Peyer's patch (tissue), 4 donors: ENCODE measurements at regions not wholly inside any gene's neighbourhood (a gene's known extent, or its start where the extent isn't known, plus 50 kb on each side); places are given as distances from the start of the nearest gene placed in this dataset.

ENCODE experiments used
- DNase-seq, 3 donors: peaks; one replicate each; pipeline ENCODE4 v3.0.0-alpha.2; 2017 to 2019
- H3K27ac ChIP-seq, 4 donors: fragments of 200-600 bp; sonication (generic); one replicate each; pipeline ENCODE4 v1.5.1; 2016 to 2019
- H3K27me3 ChIP-seq, 2 donors: fragments of 200-600 bp; sonication (generic); one replicate each; pipeline ENCODE4 v1.5.1; 2019
- H3K36me3 ChIP-seq, 3 donors: fragments of 200-600 bp; sonication (generic); one replicate each; pipeline ENCODE4 v1.5.1; 2016 to 2019
- H3K4me1 ChIP-seq, 4 donors: fragments of 200-600 bp; sonication (generic); one replicate each; pipeline ENCODE4 v1.5.1; 2016 to 2019
- H3K4me3 ChIP-seq, 4 donors: fragments of 200-600 bp; sonication (generic); 1 replicate in 3 of 4; 2 replicates in 1 of 4; pipeline ENCODE4 v1.5.1; 2016 to 2019; ENCODE audit warnings: mild to moderate bottlenecking in 1 of 4
- H3K9me3 ChIP-seq, 4 donors: fragments of 200-600 bp; sonication (generic); one replicate each; pipeline ENCODE4 v1.5.1; 2016 to 2019; ENCODE audit warnings: mild to moderate bottlenecking in 1 of 4
- CTCF ChIP-seq, 6 experiments: fragments of 450-650 bp in 4 of 6; fragments of 200-600 bp in 2 of 6; sonication (generic) in 1 of 6; IDR thresholded peaks; one replicate each; pipeline ENCODE4 v1.5.1; 2017 to 2019; ENCODE audit warnings: antibody characterized with exemption in 6 of 6, mild to moderate bottlenecking in 3 of 6, moderate library complexity in 1 of 6
- POLR2A ChIP-seq, 2 donors: fragments of 450-650 bp; IDR thresholded peaks; one replicate each; pipeline ENCODE4 v1.5.1; 2017; ENCODE audit warnings: antibody characterized with exemption in 2 of 2, mild to moderate bottlenecking in 2 of 2, moderate library complexity in 2 of 2

DNA sequence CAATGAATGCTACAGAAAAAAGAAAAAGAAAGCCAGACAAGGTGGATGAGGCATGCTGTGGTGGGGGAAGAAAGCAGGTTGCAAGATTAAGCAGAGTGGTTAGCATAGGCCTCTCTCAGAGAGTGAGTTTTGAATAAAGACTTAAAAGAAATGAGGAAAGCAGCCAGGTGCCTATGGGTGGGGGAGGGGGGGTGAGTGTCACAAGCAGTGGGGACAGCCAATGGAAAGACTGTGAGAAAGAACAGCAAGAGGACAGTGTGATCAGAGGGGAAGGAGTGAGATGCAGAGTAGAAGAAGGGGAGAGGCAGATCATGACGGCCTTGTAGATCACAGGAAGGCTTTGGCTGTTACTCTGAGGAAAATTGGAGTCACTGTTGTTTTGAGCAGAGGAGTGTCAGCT lies 162.5 kb downstream of the SOX3 start:
- no peak overlapping the region for H3K27ac ChIP-seq
- H3K9me3 ChIP-seq, result no peaks in the 10 kb centered on the region
- no peaks in the 10 kb centered on the region for H3K36me3 ChIP-seq
- no peak for TF ChIP-seq CTCF (IDR thresholded peaks at IDR 0.05)
- TF ChIP-seq POLR2A (IDR thresholded peaks at IDR 0.05), result no peak
- no peaks in the 10 kb centered on the region for H3K4me1 ChIP-seq
- DNase-seq, result no peak
- no peak overlapping the region for H3K4me3 ChIP-seq
- no peaks in the 10 kb centered on the region for H3K27me3 ChIP-seq

- H3K27me3 ChIP-seq, result no peaks in the 10 kb centered on the region
- no peak overlapping the region for H3K27ac ChIP-seq
- H3K4me3 ChIP-seq, result no peak overlapping the region
- DNase-seq, result no peak
- no peaks in the 10 kb centered on the region for H3K4me1 ChIP-seq
- TF ChIP-seq CTCF (IDR thresholded peaks at IDR 0.05) (no peak), POLR2A (IDR thresholded peaks at IDR 0.05) (no peak)
- no peaks in the 10 kb centered on the region for H3K9me3 ChIP-seq
- no peaks in the 10 kb centered on the region for H3K36me3 ChIP-seq
Observed at GRCh38 chrX:140337263-140337662, 167.6 kb downstream of the SOX3 start.

DNA sequence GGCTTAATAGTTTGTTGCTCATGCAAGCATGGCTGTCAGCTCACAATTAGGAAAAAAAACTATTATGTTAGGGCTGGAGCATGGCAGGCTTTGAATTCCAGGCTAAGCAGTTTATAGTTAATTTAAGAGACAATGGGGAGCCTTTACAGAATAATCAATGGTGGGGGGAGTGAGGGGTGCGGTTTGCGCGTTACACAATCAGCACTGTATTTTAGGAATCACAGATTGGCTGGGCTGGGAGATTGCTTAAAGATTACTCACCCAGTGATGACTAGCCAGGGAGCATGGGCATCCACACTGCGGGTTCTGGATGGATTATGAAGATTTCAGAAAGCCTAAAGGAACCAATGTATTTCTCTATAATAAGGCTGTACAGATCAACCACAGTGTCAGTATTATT lies 186.6 kb downstream of the SOX3 start:
- no peak for TF ChIP-seq CTCF (IDR thresholded peaks at IDR 0.05)
- TF ChIP-seq POLR2A (IDR thresholded peaks at IDR 0.05), result no peak
- H3K36me3 ChIP-seq, result no peaks in the 10 kb centered on the region
- DNase-seq, result no peak
- H3K4me1 ChIP-seq, result no peaks in the 10 kb centered on the region
- no peak overlapping the region for H3K4me3 ChIP-seq
- no peaks in the 10 kb centered on the region for H3K27me3 ChIP-seq
- H3K27ac ChIP-seq, result no peak overlapping the region
- H3K9me3 ChIP-seq, result no peaks in the 10 kb centered on the region

DNA sequence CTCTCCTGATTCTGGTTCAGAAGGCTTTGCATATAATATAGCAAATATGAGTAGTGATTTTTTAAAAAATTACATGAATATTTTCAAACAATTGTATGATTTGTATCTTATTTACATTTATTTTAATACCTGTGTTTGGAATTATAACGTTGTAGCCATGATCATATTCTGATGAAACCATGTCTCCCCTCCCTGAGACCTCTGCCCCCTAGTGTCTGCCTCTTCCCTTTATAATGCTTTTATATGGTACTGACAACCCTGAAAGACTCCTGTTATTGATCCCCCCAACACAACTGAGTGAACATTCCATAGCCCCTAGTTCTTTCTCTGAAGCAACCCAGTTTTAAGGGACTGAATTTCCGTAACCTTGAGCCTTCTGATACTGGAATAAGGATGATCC lies 187.4 kb downstream of the SOX3 start:
- no peaks in the 10 kb centered on the region for H3K27me3 ChIP-seq
- no peaks in the 10 kb centered on the region for H3K4me1 ChIP-seq
- TF ChIP-seq CTCF (IDR thresholded peaks at IDR 0.05) (no peak), POLR2A (IDR thresholded peaks at IDR 0.05) (no peak)
- no peak for DNase-seq
- H3K9me3 ChIP-seq, result no peaks in the 10 kb centered on the region
- H3K36me3 ChIP-seq, result no peaks in the 10 kb centered on the region
- no peak overlapping the region for H3K4me3 ChIP-seq
- no peak overlapping the region for H3K27ac ChIP-seq

DNA sequence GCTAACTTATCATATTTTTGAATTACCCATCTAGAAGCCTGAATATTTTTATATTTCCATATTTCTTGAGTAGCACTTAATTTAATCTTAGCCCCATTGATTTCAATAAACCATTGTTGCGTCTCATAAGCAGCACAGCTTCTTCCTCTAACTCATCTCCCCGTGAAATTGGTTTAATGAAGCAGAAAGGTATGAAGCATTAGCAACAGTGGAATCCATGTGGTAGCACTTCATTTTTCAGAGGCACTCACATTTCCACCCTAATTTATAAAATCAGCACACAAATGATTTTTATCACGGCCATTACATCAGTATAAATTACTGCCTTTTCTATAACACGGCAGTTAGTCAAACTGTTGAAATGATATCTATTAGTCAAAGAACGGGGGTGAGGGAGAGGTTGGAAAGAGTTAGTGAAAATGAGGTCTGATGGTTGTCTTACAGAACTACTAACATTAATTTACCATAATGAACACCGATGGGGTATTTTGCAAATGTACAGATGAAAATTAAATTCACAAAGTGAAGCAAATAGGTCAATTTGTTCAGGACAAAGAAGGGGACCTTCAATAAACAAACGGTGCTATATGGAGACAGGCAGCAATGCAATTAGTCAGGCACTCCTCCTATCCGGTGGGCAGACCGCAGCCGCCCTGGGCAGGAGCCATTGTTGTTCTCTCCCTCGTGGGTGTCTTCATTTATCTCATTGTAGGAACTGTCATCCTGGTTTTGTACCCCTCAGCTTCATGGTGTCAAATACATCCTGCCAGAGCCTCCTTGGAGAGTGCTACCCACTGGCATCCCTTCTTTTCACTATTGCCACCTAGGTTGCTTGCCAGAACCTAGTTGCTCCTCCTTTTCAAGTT lies 205.7 kb downstream of the SOX3 start:
- no peak for TF ChIP-seq POLR2A (IDR thresholded peaks at IDR 0.05)
- TF ChIP-seq CTCF (IDR thresholded peaks at IDR 0.05), result no peak
- DNase-seq, result no peak

More for the DNA sequence above, 205.7 kb downstream of the SOX3 start:
- Histone ChIP-seq H3K9me3 (no peaks in the 10 kb centered on the region), H3K4me1 (no peaks in the 10 kb centered on the region), H3K4me3 (no peak overlapping the region), H3K27me3 (no peaks in the 10 kb centered on the region), H3K27ac (no peak overlapping the region), H3K36me3 (no peaks in the 10 kb centered on the region)
